ENCODE measurements at regions not wholly inside any gene's neighbourhood (a gene's known extent, or its start where the extent isn't known, plus 50 kb on each side); places are given as distances from the start of the nearest gene placed in this dataset.
"Not testable (repeated sequence)": the region's sequence is repeated elsewhere in the genome, so short reads cannot be mapped to it uniquely, and the experiment has no call there.

DNA sequence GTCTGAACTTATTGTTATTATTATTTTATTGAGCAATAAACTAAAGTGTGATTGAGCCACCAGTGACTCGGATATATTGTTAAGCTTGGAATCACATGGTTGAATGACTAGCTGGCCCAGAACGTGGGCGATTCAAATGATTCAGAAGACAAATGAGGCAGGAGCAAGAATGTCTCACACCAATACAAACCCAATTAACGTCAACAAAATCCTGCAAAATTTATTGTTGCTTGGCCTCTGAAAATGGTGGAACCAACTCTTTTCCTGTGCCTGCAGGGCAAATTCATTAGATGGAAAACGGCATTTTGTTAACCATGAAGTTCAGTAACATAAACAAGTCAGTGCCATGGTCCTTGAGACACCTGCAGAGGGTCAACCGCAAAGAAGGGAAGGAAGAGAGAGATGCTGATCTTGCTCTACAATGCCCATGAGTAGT, 482.0 kb downstream of the SETD4 start:
- H3K4me3 ChIP-seq (ENCODE audit: low read length) = no peak overlapping the region
- no peak for TF ChIP-seq ZNF274 (IDR thresholded peaks at IDR 0.05; ENCODE audit: low read depth, low read length)

DNA sequence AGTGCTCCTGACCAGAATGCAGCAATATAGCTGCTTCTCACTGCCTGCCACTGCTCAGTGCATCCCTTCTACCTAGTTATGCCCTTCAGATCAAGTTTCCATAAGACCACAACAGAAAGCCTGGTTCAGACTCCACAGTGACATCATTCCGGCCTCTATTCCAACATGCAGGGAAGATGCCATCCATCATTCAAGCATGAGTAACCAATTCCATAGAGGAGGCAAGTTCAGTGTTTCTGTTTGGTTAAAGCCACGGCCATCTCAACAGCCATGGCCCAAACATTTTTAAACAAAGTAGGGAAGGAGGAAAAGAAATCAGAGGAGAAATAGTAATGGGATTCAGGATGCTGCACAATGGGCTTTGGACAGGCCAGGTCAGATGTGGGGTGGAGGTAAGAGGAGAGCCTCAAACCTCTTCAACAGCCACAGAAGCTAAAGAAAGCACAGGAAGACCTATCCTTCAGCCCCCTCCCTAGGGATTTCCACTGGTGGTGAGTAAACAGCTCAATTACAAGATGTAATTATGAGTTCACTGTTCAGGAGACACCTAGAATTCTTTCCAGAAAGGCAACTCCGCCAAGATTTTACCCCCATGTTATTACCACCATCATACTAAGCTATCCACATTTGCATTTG, 484.9 kb downstream of the SETD4 start:
- no peak for TF ChIP-seq ZNF274 (IDR thresholded peaks at IDR 0.05; ENCODE audit: low read depth, low read length)
- H3K4me3 ChIP-seq (ENCODE audit: low read length) = no peak overlapping the region

DNA sequence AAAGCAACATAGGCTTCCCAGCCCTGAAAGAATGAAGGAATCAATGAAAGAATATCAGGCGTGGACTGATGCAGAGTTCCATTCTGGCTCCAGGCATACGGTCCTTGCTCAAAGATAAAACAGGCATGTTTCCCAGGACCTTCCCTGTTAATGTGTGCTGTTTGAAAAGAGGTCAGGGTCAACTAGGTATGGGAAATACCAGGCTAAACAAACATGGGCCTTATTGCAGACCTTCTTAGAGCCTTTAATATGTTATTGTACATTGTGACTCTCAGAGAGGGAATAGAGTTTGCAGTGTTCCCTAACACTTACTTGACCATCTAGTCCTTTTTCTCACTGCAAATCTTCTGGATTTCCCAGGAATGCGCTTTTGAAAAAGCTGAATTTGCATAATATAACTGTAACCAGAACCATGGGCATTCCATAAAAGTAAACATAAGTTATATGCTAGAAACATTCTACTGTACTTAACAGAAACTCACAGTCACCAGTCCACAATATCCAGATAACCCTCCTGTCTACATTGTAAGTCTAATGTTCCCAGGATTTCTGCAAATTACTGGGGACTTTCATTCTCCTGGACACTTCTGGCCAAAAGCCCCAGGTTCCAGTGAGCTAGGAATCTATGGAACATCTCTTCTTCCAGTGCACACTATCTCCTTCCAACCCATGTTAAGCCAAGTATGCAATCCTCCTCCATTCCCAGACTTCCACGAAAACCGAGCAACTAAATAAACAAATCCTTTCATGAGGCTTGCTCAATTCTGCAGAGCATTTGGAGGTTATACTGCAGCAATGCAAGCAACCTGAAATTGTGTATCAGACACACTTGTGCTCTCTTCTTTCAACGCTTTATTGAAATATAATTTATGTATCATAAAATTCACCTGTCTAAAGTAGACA, 486.6 kb downstream of the SETD4 start:
- no peak overlapping the region for H3K4me3 ChIP-seq (ENCODE audit: low read length)
- TF ChIP-seq ZNF274 (IDR thresholded peaks at IDR 0.05; ENCODE audit: low read depth, low read length) = no peak

DNA sequence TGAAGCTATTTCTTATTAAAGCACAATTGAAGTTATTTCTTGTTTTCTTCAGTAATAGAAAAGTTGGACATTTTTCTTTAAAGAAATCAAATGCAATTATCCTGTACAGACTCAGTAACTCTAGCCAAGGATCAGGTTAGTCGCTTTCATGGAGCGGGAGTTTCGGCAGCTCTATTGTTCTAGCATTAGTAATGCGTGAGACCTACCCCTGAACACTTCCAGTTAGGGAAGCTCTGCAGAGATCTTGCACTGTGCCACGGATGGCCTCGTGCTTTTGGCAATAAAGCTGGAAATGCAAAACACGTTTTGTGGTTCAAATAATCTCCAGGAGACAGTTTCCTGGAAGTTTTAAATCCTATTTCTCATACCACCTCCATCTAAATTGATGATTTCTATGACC, 488.4 kb downstream of the SETD4 start:
- no peak overlapping the region for H3K4me3 ChIP-seq (ENCODE audit: low read length)
- no peak for TF ChIP-seq ZNF274 (IDR thresholded peaks at IDR 0.05; ENCODE audit: low read depth, low read length)

DNA sequence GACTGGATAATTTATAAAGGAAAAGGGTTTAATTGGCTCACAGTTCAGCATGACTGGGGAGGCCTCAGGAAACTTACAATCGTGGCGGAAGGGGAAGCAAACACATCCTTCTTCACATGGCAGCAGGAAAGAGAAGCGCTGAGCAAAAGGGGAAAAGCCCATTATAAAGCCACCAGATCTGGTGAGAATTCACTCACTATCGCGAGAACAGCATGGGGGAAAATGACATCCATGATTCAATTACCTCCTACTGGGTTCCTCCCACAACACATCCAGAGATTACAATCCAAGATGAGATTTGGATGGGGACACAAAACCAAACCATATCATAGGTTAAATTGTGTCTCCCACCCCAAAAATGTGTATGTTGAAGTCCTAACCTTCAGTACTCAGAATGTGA, 491.7 kb downstream of the SETD4 start:
- H3K4me3 ChIP-seq (ENCODE audit: low read length) = no peak overlapping the region
- no peak for TF ChIP-seq ZNF274 (IDR thresholded peaks at IDR 0.05; ENCODE audit: low read depth, low read length)

DNA sequence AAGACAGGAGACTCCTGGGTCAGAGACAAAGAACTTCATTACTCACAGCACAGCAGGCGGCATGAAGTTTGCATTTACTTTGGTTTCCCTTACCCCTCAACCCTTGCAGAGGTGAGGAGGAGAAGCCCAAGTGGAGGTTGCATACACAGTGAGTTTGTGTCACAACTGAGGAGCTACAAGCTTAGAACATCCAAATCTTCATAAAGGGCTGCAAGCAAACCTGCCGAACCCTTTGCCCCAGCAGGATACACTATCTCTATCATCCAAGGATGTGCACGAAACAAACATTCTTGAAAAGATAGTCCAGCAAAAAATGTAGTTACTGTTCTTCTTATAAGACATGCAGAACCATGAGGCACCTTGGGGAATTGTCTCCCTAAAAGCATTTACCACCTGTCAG, 493.5 kb downstream of the SETD4 start:
- no peak for TF ChIP-seq ZNF274 (IDR thresholded peaks at IDR 0.05; ENCODE audit: low read depth, low read length)
- H3K4me3 ChIP-seq (ENCODE audit: low read length) = no peak overlapping the region

DNA sequence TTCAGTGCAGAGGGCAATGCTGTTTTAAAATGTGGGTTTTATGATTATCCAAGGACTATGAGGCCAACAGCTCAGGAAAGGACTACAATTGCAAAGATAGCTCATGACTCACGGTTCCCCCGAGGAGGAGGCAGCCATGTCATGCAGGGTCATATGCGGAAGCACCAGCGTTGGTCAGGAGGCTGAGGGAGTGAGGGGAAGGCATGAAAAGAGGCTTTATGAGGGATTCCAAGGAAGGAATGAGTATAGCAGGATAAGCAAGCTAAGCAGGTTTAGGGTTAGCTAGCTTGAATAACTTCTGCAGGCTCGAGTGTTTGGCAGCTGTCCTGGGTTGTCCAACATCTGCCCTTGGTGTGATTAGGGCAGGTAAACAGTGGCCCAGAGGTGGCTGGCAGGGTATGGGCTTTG, 495.1 kb downstream of the SETD4 start:
- no peak for TF ChIP-seq ZNF274 (IDR thresholded peaks at IDR 0.05; ENCODE audit: low read depth, low read length)

DNA sequence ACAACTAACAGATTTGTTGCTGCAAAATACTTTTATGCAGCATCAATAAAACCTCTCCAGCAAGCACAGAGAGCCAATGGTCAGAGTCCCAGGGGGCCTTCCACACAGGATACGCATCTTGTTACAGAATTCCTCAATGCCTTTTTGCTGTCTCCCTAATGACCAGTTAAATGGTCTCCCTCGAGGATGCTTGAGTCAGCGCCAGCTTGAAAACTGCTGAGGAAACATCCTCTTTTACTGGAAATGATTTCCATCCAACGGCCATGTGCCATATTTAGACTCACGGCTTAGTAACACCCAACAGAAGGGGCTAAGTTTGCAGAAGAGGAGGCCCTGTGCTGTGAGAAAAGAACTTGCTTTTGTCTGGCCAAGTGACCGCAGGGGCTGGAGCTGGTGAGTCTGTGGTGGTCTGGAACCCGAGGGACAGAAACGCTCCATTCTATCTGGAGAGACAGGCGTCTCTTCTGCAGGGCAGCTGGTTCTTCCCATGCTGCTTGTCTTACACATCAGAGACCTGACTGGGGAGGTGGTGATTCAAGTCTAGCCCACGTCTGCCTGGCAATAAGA, 496.4 kb downstream of the SETD4 start:
- TF ChIP-seq ZNF274 (IDR thresholded peaks at IDR 0.05; ENCODE audit: low read depth, low read length) = no peak
- H3K4me3 ChIP-seq (ENCODE audit: low read length) = no peak overlapping the region

More for the DNA sequence above, 495.1 kb downstream of the SETD4 start:
- H3K4me3 ChIP-seq (ENCODE audit: low read length) = no peak overlapping the region

DNA sequence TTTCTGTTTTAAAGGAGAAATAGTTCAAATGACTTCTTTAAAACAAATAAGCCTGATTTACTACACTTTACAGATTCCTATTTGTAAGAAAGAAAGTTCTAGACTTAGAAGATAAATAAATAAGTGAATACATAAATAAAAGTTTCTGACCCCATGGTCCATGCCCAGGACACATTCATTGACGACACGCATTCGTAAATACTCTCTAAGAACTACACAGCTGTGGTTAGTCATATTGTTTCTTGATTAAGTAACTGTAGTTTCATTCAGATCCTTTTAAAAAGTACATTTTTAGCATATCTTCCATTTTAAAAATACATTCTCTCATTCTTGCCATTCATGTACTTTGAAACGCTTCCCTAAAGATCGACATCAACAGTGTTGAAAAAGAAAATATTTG, 497.4 kb downstream of the SETD4 start:
- no peak overlapping the region for H3K4me3 ChIP-seq (ENCODE audit: low read length)
- no peak for TF ChIP-seq ZNF274 (IDR thresholded peaks at IDR 0.05; ENCODE audit: low read depth, low read length)

DNA sequence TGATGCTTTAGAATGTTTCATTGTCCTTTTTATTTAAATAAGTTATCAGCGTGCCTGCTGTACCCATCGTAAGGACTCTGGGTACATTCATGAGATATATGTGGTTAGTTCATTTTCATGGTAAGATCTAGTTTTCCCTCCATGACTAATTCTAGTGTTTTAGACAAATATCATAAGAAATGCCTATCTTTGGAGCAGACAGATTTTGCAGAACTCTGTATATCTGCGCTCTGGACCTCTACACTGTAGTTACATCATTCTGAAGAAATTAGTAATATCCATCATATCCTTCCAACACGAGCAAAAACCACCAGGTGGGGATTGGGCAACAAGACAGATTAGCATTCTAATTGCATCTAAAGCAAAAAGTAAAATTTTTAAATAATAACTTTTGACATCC, 499.2 kb downstream of the SETD4 start:
- no peak for TF ChIP-seq ZNF274 (IDR thresholded peaks at IDR 0.05; ENCODE audit: low read depth, low read length)

DNA sequence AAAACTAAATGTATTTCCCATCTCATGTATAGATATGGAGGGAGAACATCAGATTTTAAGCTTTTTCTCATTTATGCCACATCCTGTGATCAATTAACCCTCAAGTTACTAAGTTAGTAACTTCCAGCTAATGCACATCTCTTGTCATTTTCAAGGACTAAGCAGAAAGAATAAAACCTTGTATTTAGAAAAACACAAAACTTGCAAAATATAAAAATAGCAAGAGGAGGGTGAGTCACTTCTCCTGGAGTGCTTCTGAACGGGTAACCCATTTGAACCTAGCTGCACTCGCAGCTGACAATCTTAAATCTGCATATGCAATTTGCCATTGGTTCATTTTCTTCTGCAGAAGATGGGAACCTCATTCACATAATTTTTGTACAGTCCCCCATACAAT, 500.5 kb downstream of the SETD4 start:
- no peak overlapping the region for H3K4me3 ChIP-seq (ENCODE audit: low read length)
- no peak for TF ChIP-seq ZNF274 (IDR thresholded peaks at IDR 0.05; ENCODE audit: low read depth, low read length)

More for the DNA sequence above, 499.2 kb downstream of the SETD4 start:
- no peak overlapping the region for H3K4me3 ChIP-seq (ENCODE audit: low read length)

DNA sequence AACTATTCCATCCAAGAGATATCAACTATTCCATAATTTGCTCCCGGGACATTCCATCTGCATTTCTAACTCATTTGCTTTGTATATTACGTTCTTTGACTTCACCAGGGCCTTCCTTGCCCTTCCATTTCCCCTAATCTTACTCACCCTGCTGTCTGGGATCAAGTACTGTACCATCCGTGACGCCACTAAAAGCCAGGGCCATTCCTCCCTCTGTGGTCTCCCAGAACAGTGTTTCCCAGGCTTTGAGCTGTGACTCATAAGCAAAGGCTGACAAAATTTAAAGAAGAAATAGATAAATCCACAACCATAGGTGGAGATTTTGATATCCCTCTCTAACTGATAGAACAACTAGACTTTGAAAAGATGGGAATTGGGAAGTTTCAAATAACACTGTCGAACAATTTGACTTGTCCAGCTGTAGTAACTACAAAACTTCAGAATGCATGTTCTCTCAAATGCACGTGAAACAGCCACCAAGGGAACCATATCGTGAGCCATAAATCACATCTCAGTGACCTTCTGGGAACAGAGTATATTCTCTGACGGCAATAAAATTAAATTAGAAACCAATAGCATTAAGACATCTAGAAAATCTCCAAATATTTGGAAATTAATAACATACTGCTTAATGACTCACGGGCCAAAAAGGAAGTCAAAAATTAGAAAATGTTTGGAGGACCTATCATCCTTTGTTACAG, 501.0 kb downstream of the SETD4 start:
- no peak overlapping the region for H3K4me3 ChIP-seq (ENCODE audit: low read length)
- TF ChIP-seq ZNF274 (IDR thresholded peaks at IDR 0.05; ENCODE audit: low read depth, low read length) = no peak

DNA sequence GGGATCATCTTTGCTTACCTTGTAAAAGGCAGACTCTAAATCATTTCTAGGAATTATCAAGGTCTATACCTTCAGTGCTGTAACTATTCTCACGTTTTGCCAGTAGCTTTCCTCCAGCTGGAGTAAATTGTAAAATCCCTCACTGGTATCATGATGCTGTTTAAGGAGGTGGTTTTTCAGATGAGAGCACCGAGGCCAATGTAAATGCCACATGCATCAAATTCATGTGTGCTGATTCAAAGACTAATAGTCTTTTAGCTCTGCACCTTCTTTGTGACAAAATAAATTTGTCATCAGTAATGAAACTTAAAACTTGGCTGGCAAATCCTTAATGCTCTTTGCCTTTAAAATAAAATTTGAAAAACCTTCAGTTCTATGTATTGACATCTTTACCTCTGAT, 503.8 kb downstream of the SETD4 start:
- no peak for TF ChIP-seq ZNF274 (IDR thresholded peaks at IDR 0.05; ENCODE audit: low read depth, low read length)
- no peak overlapping the region for H3K4me3 ChIP-seq (ENCODE audit: low read length)

DNA sequence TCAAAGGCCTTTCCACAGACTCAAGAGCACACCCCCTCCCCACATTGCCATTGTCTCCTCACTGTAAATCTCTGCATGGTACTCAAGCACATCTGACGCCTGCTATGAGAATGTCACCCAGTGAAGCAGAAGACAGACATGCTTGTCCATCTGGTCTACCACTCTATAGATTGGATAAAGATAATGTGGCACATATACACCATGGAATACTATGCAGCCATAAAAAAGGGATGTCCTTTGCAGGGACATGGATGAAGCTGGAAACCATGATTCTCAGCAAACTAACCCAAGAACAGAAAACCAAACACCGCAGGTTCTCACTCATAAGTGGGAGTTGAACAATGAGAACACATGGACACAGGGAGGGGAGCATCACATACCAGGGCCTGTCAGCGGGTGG, 503.4 kb upstream of the RUNX1 start:
- not testable (repeated sequence) for H3K4me3 ChIP-seq (ENCODE audit: low read length)

All from GM08714 (cell line).